ENCODE measurements at regions not wholly inside any gene's neighbourhood (a gene's known extent, or its start where the extent isn't known, plus 50 kb on each side); places are given as distances from the start of the nearest gene placed in this dataset.

DNA sequence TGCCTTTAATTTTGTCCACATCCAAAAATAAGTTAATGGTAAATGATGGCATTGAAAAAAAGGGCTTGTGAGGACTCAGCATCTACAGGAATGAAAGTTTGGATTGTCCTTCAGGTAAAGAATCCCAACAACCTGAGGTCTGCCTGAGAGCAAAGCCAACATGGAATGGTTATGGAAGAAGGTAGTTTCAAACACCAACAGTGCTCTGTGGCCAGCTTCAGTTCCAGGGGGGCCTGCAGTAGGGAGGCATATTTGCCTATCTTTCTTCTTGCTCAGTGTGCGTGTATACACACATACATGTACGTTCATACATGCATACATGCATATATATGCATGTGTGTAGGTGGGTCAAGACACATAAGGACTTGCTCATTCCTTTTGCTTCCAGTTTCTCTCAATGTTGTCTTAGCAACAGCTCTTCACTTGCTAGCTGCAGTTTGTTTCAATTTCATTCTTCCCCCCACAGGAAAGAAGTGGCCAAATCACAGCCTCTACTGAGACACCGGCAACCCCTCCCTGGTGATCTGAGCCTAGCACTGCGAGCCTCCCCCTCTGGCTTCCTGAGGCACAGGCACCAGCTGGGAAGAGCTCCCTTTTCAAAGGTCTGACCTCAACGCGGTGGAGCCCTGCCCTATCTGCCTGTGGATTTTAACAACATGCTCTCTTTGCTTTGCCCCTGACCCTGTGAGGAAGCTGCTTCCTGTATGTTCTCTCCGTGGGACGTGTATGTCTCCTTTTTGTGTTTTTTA is 146.2 kb downstream of the KLF13 start:
- DNase-seq (ENCODE audit: extremely low read depth, low read depth) = no peak

DNA sequence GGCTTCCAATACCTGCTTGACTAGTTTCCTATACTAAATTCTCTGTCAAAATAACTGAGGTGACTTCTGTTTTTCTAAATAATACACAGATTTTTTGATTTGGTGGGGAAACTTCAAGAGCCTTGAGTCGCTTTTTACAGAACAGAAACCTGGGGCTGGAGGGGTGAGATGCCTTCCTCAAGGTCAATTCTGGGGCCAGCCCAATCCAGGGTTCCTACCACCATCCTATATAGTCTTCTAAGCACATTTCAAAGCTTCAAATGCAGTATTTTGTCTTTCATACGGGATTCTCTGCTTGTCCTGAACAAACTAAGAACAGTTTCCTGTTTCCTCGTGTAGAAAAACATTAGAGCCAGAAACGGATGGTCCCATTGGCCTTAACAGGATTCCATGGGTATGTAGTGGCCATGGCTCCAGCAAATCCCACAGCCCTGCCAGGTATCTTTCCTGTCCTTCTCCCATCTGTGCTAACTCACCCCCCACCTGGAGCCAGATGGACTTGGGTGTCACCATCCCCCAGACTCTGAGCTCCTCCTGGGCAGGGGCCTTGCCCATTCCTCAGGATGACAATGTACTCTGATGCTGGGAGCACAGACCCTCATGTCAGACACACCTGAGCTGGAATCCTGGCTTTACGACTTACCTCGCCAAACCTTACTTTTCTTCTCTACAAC is 146.9 kb downstream of the KLF13 start:
- DNase-seq (ENCODE audit: extremely low read depth, low read depth) = no peak

DNA sequence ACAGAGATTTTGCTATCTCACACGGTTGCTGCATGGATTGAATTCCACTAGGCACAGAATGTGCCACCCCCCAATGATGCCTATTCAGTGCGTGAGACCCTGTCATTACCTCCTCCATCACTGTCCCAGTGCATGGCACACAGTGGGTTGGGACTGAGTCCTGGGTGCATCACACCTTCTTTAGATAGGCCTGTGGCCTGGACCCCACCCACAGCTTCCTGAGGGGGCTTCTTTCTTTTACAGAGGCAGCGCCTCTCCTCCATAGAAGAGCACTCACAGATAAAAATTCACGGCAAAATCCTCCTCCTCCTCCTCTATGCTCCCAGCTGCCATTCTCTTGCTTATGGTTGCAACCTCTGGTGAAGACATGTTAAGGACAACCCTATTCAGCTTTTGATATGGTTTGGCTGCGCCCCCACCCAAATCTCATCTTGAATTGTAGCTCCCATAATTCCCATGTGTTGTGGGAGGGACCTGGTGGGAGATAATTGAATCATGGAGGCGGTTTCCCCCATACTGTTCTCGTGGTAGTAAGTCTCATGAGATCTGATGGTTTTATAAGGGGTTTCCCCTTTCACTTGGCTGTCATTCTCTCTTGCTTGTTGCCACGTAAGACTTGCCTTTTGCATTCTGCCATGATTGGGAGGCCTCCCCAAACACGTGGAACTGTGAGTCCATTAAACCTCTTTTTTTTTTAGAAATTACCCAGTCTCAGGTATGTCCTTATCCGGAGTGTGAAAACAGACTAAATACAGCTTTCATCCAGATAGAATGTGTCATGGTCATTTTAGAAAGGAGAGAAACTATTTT is 147.6 kb downstream of the KLF13 start:
- no peak for DNase-seq (ENCODE audit: extremely low read depth, low read depth)

DNA sequence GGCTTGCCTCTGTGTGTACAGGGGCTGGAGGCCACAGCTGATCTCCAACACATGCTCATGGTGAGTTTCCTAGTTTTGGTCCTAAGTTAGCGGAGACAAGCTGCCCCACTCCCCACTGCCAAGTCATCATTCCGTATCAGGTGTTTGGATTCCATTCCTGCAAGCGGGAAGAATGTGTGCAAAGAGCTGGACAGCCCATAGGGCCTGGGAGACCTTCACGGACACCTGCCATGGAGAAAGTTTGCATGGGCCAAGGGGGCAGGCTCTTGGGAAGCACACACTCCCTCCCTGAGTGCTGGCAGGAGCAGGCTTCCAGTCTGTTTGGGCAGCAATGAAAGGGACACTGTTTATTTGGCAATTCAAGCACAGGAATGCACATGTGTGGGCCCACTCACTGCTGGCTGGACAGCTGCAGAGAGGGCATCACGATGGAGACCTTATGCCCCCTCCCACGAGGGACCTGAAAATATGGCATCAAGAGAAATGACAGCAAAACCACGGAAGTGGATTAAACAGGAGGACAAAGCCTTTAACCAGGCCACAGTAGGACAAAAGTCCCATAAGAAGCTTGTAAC is 149.7 kb downstream of the KLF13 start:
- no peak for DNase-seq (ENCODE audit: extremely low read depth, low read depth)

DNA sequence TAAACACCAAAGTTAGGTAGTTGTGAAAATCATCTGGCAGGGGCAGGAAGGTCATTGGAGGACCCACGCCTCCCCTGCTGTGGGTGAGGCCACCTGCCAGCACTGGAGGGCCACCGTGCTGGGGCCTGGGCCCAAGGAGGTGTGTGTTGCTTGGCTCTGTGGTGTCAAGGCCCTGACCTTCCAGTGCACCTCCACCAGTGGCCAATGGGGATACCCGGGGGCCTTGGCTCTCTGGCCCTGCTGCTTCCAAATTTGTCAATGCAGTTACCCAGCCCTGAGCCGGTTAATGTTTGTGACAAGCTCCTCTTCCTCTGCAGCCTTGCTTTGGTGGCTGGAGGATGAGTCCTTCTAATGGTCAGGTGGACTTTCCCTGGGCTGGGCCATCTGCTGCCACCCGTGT is 150.2 kb downstream of the KLF13 start:
- DNase-seq (ENCODE audit: extremely low read depth, low read depth) = no peak

DNA sequence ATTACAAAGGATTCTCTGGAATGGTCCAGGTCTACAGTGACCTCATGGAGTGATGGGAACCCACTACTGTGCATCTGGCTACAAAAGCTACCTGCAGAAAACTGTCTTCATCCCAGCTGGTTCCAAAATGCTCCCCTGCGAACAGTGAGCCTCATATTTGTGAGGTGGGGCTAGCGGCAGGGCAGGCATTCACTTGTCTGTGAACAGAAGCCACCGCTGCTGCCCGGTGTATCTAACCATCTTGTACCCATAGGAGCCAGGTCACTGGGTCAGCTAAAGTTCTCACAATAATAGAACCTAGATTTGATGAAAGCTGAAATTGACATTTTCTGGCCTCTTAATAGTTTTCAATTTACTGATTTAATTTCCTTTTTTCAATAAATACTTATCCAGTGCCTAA is 150.7 kb downstream of the KLF13 start:
- DNase-seq (ENCODE audit: extremely low read depth, low read depth) = no peak

DNA sequence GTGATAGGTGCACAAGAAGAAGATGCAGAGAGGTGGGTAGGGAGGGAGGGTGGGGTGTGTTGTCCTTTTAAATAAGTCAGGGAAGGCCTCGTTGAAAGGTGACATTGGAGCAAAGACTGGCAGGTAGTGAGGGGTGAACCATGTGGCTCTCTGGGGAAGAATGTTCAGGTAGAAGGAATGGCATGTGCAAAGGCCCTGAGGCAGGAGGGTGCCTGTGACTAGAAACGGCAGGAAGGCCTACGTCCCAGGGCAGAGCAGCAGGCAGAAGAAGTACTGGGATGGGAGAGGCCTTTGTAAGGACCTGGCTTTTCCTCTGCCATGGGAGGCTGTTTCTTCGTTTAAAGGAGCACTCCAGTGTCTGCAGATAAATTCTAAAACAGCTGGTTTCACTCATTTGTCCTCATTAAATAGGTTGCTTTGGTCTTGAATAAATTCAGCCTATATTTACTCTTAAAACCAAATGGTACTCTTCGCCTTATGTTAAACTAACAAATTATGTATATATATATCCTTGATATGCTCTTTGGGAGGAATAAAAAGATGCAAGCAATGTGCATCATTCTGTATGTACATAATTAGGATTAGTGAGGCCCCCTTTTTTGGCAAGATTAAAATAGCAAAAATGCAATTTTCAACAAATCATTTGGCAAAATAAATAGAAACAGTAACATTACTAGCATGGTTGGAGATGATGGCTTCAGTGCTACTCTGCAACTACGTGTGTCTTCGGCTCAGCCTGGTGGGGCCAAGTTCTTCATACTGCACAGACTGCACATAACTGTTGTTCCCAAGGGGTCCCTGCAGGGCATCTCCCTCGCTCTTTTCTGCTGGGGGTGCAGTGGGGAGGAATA is 151.4 kb downstream of the KLF13 start:
- DNase-seq (ENCODE audit: extremely low read depth, low read depth) = no peak

DNA sequence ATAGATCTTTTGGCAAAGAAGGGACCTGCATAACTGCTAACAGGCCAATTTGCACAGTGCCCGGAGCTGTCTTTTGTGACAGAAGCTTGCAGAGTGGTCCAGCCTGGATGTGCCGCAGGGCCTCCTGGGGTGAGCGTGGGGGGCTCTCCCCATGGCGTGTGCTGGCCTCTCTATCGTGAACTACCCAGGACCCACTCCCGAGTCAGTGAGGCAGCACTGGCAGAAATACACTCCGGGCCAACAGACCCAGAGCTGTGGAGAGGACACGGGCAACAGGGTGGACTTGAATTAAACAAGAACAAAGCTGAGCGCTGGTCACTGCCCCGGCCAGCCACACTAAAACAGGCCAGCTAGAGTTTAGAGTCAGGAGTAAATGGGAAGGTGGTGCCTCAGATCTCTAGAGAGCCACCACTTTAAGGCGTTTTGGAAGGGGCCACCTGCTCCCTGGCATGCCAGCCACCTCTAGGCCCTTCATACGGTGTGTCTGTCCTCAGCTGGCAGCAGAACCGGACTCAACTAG is 152.1 kb downstream of the KLF13 start:
- no peak for DNase-seq (ENCODE audit: extremely low read depth, low read depth)

DNA sequence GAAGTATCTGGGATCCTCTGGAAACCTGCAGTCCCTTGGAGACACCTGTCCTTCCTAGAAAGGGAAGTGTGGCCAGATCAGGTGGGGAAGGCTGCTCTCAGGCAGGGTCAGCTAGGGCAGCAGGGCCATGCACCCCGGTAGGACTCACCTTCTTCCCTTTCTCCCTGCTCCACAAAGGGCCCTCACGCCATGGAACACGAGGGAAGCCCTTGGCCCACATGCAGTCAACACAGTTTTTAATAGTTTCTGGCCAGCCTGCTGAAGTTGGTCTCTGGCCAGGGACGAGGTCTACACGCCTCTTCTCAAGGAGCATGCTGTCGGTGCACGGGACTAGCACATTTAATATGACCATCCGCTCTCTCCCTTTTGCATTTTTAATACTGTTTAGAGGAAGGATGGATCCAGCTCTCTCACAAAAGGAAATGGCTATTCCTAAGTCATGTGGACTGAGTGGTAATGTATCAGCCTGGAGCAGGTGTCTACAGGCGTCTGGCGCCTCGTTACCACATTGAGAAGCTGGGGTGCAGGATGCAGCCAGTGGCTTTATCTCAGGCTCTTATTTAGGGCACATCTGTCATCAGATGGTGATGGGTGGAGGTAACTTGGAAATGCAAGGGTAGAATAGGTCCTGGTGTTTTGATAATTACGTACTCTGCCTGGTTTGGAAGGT is 153.9 kb downstream of the KLF13 start:
- no peak for DNase-seq (ENCODE audit: extremely low read depth, low read depth)

DNA sequence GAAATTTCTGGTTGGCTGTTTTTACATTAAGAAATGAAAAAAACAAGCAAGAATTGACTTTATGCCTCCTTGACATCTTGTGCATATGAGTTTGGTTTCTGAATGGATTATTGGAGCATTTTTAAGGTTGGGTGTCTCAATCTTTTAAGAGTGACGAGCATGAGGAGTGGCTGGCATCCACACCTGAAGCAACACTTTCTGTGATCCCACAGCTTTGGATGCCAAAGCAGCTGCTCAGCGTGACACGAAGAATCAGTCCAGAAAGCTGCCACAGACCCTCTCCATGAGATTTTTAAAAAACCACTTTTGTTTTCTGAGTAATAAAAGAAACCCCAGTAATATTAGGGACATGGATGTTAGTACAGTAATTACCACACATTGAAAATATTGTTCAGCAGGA is 154.5 kb downstream of the KLF13 start:
- no peak for DNase-seq (ENCODE audit: extremely low read depth, low read depth)

DNA sequence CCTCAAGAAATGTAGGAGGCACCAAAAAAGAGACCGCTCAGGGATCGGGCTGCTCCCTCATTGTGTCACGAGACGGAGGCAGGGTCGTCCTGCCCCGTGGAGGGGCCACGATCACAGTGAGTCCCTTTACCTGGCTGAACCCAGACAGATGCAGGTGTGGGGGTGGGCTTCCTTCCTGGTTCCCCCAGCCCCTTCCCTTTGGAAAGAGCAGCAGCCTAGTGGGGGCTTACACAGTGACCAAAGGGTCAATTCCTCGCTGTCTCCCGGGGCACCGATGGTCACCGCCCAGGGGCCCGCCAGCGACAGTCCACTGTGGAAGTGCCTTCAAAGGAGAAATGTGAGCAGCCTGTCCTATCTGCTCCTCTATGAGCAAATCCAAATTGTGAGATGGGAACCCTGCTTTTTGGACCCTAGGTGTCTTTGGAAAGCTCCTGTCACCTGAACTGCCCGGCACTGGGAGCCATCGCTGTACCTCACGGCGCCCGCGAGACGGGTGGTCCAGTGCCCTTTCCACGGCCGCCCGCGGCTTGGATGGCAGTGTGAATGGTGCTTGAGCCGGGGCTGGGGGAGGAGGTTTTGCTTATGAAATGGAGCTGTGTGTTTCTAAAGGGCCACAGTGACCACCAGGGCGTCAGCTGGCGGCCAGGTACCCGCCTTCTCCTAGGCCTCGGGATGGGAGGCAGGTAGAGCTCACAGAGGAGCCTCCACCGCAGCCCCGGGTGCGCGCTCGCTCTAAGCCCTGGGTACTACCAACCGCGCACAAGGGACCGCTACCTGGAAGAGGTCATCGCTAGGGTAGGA is 155.7 kb downstream of the KLF13 start:
- no peak for DNase-seq (ENCODE audit: extremely low read depth, low read depth)

DNA sequence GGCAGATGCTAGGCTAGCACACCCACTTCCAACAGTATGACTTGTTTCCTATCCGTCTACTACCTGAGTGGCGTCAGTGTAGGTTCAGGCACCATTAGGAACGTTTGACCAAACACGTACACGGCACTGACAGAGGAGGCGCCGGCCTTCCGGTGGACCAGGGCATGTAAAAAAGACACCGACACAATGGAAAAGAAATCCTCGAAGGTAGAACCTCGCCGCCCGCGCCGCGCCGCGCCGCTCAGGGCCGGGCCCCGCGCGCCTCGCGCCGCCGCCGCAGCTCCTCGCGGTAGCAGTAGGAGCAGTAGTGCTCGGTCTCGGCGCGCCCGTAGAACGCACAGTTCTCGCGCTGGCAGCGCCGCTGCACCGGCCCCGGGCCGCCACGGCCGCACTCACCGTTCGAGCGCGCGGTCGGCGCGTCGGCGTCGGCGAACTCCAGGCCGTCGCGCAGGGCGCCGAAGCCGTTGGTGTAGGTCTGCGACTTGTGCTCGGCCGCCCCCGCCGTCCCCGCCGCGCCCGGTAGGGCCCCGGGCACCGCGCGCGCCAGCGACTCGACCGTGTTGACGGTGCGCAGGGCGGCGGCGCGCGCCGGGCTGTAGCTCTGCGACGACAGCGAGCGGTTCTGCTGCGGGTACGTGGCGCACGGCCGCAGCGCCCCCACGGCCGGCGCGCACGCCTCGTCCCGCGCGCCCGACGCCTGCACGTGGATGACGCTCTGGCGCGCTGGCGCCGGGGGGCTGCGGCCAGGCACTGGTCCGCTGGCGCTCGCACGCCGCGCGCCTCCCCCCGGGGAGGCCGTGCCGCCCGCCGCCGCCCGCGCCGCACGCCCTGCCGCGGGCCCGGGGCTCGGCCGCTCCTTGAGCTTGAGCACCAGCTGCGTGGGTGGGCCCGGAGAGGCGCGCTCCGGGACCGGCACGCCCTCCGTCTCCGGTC is 156.7 kb downstream of the KLF13 start:
- no peak for DNase-seq (ENCODE audit: extremely low read depth, low read depth)

DNA sequence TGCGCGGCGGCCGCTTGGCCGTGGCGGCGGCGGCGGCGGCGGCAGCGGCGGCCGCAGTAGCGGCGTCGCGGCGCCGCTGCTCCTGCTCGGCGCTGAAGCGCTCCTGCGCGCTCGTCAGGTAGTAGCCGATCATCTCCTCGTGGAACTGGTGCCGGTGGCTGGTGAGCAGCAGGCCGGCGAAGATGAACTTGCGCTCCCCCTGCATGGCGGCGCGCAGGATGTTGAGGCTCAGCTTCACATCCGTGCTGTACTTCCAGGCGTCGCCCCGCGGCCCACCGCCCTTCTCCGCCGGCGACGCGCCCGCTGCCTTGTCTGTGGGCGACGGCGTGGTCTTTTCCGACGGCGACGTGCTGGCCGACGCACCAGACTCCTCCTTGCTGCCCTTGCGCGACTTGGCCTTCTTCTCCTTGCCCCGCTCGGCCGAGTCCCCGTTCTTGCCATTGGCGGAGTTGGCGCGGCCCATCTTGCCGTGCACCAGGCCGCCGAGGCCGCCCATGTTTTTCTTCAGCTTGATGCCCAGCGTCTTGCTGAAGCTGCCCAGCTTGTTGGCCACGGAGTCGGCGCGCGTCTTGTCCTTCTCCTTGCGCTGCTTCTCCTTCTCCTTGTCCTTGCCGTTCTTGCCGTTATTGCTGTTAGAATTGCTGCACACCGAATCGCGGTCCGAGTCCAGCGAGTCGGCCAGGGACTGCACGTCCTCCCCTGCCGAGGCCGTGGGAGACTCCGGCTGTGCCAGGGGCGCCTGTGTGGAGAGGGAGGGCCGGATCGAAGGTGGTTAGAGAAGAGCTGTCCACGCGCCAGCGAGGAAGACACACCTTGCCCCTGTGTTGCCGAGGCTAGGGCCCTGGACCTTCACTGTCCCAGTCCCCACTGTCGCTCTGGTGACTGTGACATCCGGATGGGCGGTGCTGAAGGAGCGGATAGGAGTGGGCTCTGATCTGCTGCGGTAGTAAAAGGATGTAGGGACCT is 157.6 kb downstream of the KLF13 start:
- DNase-seq (ENCODE audit: extremely low read depth, low read depth) = no peak

DNA sequence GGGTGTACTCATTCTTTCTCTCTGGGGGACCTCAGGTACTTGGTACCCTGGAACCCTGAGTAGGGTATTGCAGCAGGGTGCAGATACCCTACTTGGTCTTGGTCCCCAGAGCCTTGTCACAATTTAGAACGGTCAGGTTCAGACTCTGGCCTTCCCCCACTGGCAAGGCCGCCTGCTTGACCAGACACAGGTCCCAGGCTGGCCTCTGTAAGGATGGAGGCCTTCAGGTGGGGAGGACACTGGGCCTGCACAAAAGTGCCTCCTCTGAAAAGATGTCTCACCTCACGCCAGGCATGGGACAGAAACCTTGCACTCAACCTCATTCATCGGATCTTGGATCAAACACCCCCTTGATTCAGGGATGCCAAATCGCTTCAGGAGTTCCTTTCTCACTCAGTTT is 158.4 kb downstream of the KLF13 start:
- no peak for DNase-seq (ENCODE audit: extremely low read depth, low read depth)

DNA sequence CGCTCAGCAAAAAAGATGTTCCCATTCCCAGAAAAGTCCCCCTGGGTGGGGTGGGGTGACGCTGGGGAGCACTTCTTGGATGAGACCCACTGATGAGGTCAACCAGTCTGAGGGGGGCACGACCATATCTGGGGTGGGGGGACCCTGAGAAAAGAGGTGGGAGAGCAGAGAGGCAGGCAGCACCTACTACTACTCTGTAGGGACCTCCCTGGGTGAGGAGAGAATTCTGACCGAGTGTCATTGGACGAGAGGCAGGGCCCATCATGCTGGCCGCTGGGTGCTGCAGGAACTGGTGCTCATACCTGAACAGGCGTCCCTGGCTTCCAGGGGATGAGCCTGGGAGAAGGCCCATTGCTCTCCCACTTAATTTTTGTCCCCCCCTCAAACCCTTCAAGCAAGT is 158.8 kb downstream of the KLF13 start:
- DNase-seq (ENCODE audit: extremely low read depth, low read depth) = no peak

DNA sequence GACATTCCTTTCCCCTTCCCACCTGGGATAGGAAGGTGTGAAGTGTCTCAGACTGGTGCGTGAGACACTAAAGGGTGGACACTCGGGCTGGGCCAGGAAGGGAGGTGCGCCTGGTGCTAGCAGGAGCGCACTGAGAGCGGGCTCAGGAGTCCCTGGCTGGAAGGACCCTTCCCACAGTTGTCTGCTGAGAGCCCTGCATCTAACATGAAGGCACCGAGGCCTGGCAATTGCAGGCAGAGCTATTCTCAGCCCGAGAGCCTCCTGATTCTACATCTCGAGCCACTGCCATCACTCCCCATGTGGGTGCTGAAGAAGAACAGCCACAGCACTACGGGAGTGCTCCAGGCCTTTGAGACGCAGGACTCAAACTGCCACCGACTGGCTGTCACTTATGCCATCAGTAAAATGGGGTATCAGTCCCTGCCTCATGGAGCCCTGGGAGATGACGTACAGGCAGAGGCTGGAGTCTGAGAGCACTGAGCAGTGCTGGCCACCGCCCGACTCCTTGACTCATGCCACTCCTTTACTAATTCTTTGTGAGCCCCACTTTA is 159.4 kb downstream of the KLF13 start:
- DNase-seq (ENCODE audit: extremely low read depth, low read depth) = no peak

All from NCI-H460 (cell line).